ENCODE measurements at regions not wholly inside any gene's neighbourhood (a gene's known extent, or its start where the extent isn't known, plus 50 kb on each side); places are given as distances from the start of the nearest gene placed in this dataset.

DNA sequence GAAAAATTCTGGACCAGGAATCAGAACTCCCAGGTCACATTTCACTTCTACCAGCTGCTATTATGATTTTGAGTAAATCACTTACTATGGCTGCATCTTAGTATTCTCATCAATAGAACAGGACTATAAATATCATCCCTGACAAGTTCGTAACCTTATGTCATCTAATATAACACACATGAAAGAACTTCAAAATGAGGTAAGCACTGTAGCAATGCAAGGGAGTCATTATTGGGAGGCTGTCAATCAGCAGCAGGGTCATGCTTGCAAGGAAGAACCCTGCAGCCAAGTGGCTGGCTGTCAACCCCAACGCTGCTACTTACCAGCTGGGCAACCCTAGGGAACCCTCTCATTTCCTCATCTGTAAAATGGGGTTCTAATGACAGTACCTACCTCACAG is 123.3 kb upstream of the B3GAT2 start:
- H3K36me3 ChIP-seq, result no peaks in the 10 kb centered on the region
- no peak overlapping the region for H3K4me3 ChIP-seq (ENCODE audit: low read depth, low read length)
- no peaks in the 10 kb centered on the region for H3K27me3 ChIP-seq (ENCODE audit: insufficient read depth, low read depth, severe bottlenecking)
- no peak for DNase-seq
- TF ChIP-seq, protein P1, sequence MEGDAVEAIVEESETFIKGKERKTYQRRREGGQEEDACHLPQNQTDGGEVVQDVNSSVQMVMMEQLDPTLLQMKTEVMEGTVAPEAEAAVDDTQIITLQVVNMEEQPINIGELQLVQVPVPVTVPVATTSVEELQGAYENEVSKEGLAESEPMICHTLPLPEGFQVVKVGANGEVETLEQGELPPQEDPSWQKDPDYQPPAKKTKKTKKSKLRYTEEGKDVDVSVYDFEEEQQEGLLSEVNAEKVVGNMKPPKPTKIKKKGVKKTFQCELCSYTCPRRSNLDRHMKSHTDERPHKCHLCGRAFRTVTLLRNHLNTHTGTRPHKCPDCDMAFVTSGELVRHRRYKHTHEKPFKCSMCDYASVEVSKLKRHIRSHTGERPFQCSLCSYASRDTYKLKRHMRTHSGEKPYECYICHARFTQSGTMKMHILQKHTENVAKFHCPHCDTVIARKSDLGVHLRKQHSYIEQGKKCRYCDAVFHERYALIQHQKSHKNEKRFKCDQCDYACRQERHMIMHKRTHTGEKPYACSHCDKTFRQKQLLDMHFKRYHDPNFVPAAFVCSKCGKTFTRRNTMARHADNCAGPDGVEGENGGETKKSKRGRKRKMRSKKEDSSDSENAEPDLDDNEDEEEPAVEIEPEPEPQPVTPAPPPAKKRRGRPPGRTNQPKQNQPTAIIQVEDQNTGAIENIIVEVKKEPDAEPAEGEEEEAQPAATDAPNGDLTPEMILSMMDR (IDR thresholded peaks at IDR 0.05; ENCODE audit: low read depth, low read length), result no peak
- no peak overlapping the region for H3K27ac ChIP-seq
- H3K9me3 ChIP-seq (ENCODE audit: severe bottlenecking), result peaks cover 3% of the 10 kb centered on the region

DNA sequence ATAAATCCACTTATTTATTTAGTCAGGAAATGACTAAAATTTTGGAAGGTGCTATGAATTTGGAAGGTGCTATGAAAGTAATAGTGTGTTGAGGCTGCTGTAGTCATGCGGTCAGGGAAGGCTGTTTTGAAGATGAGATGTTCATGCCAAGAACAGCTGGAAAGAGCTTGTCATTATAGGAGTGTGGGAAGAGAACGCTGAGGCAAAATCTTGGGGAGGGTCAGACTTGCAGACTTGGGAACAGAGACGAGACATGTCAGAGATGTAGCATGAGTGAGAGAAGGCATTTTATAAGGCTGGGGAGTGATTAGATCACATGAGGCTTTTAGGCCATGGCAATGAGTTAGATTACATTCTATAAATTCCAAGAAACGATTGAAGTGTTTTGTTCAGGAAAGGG is 124.0 kb upstream of the B3GAT2 start:
- Histone ChIP-seq H3K27ac (no peak overlapping the region), H3K36me3 (no peaks in the 10 kb centered on the region), H3K9me3 (ENCODE audit: severe bottlenecking) (peaks cover 3% of the 10 kb centered on the region), H3K27me3 (ENCODE audit: insufficient read depth, low read depth, severe bottlenecking) (no peaks in the 10 kb centered on the region), H3K4me3 (ENCODE audit: low read depth, low read length) (no peak overlapping the region)
- DNase-seq, result no peak
- TF ChIP-seq, protein P1 (IDR thresholded peaks at IDR 0.05; ENCODE audit: low read depth, low read length), result no peak

DNA sequence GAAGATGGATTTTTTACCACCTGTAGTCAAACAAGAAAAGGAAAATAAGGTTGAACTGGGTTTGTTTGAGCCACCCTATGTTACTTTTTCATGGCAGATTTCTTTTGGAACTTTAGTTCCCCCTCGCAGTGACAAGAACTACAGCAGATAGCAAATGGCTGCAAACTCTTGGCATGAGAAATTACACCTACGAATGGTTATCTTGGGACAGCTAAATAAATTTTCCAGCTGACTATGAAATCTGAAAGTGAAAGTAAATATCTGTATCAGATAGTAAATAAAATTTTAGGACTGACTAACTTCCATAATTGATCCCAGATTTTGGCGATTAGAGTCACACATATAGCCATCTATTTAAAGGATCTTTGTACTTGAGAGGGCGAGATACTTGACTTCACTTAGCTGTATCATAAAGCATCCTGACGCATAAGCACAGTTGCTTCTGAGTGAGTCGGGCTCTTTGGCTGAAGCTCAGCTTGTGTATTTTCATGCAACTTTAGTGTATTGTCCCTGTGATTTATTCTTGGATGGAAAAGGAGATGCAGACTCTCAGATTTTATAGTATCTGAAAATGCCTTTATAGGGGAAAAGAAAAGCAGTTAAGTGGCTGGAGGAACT is 125.3 kb upstream of the B3GAT2 start:
- Histone ChIP-seq H3K4me3 (ENCODE audit: low read depth, low read length) (no peak overlapping the region), H3K27ac (no peak overlapping the region), H3K27me3 (ENCODE audit: insufficient read depth, low read depth, severe bottlenecking) (no peaks in the 10 kb centered on the region), H3K9me3 (ENCODE audit: severe bottlenecking) (peaks cover 3% of the 10 kb centered on the region), H3K36me3 (no peaks in the 10 kb centered on the region)
- no peak for DNase-seq
- TF ChIP-seq, protein P1 (IDR thresholded peaks at IDR 0.05; ENCODE audit: low read depth, low read length), result no peak

DNA sequence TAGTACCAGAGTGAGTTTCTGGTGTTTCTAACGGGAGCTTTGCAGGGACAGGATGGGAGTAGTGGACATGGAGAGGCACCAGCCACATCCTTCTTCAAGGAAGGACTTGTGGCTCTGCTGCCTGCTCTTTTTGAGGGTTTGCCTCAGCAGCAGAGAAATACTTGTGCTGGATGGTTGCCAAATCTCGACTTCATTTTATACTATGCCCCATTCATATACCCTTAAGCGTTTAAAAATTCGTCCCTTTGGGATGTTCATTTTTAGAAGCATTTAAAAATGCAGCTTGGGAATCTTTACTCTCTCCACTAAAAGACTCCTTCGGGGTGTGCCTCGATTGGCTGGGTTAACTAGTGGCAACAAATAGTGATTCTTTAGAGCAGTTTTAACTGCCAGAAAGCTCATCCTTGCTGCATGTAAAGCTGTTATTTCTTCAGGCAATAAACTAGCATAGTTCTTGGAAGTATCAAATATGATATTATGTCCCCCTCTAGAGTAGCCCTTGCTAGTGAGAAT is 126.5 kb upstream of the B3GAT2 start:
- Histone ChIP-seq H3K27ac (no peak overlapping the region), H3K36me3 (no peaks in the 10 kb centered on the region), H3K4me3 (ENCODE audit: low read depth, low read length) (no peak overlapping the region), H3K9me3 (ENCODE audit: severe bottlenecking) (no peaks in the 10 kb centered on the region), H3K27me3 (ENCODE audit: insufficient read depth, low read depth, severe bottlenecking) (no peaks in the 10 kb centered on the region)
- DNase-seq, result no peak
- TF ChIP-seq, protein P1 (IDR thresholded peaks at IDR 0.05; ENCODE audit: low read depth, low read length), result no peak

DNA sequence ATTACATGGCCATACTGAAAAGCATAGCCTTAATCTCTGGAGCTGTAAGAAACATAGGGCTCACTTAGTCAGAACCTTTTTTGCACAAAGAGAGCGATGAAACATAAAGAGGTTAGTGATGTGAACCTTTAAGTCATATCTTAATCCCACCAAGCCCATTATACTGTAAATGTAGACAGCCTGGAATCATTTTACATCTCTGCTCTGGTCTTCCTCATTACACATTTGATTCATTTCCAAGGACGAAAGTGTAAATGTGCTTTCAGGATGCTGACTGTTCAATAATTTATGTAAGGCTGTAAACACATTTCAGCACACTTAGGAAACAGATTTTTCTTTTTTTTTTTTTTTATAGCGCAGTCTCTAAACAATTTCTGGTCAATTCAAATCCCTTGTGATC is 131.3 kb upstream of the B3GAT2 start:
- Histone ChIP-seq H3K27ac (no peak overlapping the region), H3K36me3 (no peaks in the 10 kb centered on the region), H3K4me3 (ENCODE audit: low read depth, low read length) (no peak overlapping the region), H3K9me3 (ENCODE audit: severe bottlenecking) (peaks cover 3% of the 10 kb centered on the region), H3K27me3 (ENCODE audit: insufficient read depth, low read depth, severe bottlenecking) (no peaks in the 10 kb centered on the region)
- no peak for DNase-seq
- TF ChIP-seq, protein P1 (IDR thresholded peaks at IDR 0.05; ENCODE audit: low read depth, low read length), result no peak

DNA sequence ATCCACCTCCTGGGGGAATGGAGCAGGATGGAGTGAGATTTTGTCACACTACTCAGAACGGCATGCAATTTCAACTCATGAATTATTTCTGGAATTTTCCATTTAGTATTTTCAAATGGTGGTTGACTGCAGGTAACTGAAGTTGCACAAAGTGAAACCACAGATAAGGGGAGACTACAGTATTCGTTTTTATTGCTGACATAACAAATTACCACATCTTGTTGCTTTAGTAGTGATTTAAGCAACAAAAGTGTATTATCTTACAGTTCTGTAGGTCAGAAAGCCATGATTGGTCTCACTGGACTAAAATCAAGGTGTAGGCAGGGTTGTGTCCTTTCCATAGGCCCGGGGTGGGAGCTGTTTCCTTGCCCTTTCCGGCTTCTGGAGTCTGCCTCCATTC is 133.4 kb upstream of the B3GAT2 start:
- Histone ChIP-seq H3K27me3 (ENCODE audit: insufficient read depth, low read depth, severe bottlenecking) (no peaks in the 10 kb centered on the region), H3K9me3 (ENCODE audit: severe bottlenecking) (peaks cover 3% of the 10 kb centered on the region), H3K36me3 (no peaks in the 10 kb centered on the region), H3K27ac (no peak overlapping the region), H3K4me3 (ENCODE audit: low read depth, low read length) (no peak overlapping the region)
- DNase-seq, result no peak
- TF ChIP-seq, protein P1 (IDR thresholded peaks at IDR 0.05; ENCODE audit: low read depth, low read length), result no peak
